SW 1271 (cell line): ENCODE measurements at regions not wholly inside any gene's neighbourhood (a gene's known extent, or its start where the extent isn't known, plus 50 kb on each side); places are given as distances from the start of the nearest gene placed in this dataset.
"Not testable (repeated sequence)": the region's sequence is repeated elsewhere in the genome, so short reads cannot be mapped to it uniquely, and the experiment has no call there.

Experiments used
- DNase-seq, 2 experiments: peaks; one replicate each; lab custom pipeline; 2025; lab: John Stamatoyannopoulos, UW

DNA sequence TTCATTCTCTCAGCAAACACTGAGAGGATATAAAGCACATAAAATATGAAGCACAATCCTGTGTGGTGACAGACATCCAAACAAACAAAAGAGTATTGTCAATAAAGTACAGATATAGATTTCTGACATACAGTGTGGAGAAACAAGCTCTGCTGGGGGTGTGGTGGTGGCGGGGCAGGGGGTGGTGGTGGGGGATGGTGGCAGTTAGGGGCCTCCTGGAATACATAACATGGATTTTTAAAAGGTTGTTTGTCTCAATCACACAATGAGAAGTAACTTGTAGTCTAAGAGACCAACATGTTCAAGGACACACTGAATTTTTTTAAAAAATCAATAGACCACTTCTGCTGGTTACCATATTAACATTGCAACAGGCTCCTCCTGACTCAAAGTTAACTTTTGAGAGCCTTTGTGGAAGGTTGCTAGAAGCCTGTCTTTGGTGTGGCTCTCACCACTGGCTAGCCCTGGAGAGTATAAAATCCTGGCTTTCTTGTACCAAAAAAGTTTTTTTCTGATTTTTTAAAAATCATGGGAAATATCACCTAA, 1197.4 kb downstream of the SUCLG1 start:
- DNase-seq, result no peak

DNA sequence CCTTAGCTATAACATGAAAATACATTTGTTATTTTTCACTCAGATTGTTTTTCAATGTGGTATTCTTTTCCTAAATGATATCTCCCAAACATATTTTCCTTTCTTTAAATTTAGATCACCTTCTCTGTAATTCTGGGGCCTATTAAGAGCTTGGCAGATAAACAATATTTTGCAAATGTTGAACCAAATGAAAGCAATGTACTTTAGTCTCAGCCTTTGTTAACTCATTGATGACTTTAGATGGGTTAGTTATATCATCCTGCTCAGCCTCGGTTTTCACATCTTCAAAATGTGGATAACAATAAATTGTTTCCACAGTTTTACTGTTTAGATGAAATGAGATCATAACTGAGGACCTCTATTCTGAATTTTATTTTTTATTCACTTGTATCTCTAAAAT, 1205.2 kb downstream of the SUCLG1 start:
- DNase-seq, result no peak

DNA sequence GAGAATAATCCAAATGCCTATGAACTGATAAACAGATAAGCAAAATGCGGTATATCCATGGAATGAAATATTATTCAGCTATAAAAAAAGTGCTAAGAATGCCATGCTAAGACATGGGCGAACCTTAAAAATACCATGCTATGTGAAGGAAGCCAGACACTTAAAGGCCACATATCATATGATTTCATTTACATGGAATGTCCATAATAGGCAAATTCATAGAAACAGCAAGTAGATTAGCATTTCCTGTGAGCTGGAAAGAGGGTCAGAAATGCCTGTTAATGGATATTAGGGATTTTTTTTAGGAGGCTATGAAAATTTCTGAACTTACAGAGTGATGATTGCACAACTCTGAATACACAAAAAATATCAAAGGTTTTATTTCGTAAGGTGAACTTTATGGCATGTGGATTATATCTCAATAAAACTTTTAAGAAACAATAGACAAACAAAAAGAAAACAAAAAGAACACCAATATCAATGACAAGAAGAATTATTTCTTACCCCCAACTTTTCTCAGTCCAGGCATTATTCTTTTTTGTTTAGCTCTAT, 1207.7 kb downstream of the SUCLG1 start:
- no peak for DNase-seq

DNA sequence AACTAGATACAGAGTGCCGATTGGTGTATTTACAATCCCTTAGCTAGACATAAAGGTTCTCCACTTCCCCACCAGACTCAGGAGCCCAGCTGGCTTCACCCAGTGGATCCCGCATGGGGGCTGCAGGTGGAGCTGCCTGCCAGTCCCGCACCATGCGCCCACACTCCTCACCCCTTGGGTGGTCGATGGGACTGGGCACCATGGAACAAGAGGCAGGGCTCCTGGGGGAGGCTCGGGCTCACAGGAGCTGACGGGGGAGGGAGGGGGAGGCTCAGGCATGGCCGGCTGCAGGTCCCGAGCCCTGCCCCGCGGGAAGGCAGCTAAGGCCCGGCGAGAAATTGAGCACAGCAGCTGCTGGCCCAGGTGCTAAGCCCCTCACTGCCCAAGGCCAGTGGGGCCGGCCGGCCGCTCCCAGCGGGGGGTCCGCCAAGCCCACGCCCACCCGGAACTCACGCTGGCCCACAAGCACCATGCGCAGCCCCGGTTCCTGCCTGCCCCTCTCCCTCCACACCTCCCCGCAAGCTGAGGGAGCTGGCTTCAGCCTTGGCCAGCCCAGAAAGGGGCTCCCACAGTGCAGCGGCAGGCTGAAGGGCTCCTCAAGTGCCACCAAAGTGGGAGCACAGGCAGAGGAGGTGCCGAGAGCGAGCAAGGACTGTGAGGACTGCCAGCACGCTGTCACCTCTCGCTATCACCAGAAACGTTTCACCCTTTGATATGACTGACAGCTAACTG, 1213.1 kb downstream of the SUCLG1 start:
- not testable (repeated sequence) for DNase-seq

DNA sequence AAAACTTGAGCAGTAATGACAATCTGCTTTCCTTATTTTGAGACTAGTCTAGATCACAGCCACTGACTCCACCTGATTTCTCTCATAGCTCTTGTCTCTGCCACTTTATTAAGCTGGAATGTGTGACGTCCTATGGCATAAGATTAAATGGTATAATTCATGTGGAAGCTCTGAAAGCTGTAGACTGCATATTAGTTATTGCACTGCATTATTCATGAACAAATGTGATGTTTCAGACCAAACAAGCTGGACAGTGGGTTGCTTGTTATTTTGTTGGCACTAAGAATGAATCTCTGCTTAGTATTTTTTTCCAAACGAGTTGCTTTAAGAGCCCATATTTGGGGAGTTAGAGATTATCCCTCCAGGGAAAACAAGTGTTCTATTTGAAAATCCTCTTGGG, 1218.5 kb downstream of the SUCLG1 start:
- no peak for DNase-seq

DNA sequence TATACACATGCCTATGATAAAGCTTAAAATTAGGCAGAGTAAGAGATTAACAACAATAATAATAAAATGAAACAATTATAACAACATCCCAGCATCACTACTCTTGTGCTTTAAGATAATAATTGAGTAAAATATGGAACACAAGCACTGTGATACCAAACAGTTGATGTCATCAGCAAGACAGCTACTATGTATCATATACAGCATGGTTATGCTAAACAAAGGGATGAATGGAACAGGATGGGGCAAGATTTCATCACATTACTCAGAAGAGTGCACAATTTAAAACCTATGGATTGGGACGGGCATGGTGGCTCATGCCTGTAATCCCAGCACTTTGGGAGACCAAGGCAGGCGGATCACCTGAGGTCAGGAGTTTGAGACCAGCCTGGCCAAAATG, 1221.0 kb downstream of the SUCLG1 start:
- DNase-seq, result no peak

DNA sequence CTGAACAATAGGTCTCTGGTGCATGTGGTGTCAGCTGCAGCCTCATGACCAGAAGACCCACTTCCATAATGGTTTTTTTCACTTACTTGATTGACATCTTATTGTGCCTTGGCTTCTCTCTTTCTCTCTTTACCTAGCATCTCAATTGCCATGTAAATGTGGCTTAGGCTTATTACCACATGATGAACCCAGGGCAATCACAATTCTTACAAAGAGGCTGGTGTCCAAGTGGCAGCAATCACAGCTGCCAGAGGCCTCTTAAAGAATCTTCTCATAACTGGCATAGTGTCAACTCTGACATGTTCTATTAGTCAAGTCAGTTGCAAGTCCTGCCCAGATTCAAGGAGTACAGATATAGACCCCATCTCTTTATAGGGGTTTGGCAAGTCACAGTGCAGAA, 1224.8 kb downstream of the SUCLG1 start:
- no peak for DNase-seq

DNA sequence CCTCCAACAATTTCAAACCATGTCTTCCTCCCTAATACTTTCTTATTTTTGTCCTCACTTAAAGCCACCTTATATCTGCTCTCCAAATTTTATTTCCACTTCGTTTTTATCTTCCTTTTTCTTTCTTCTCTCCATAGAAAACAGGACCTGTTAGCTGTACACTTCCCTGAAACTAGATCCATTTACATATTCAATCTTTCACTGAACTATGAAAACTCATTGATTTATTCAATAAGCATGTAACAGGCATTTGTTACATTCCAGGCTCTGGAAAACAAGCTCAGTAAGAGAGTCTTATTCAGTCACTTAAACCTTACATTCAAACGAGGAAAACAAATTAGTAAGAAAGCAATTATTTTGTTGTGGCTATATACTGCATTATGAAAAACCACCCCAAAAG, 1225.3 kb downstream of the SUCLG1 start:
- no peak for DNase-seq

DNA sequence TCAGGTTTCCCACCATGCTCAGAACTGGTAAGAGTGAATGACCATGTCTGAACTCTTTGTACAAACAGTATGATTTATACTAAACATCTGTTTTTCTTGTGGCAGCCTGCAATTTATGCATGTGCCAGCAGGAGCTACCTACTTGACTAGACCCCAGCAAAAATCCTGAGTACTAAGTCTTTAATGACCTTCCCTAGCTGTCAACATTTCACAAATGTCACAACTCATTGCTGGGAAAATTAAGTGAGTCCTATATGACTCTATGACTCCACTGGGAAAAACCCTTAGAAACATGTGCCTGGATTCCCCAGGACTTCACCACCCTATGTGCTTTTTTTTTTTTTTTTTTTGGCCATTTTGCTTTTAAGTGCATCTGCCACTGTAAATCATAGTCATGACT, 1225.8 kb downstream of the SUCLG1 start:
- DNase-seq, result no peak

DNA sequence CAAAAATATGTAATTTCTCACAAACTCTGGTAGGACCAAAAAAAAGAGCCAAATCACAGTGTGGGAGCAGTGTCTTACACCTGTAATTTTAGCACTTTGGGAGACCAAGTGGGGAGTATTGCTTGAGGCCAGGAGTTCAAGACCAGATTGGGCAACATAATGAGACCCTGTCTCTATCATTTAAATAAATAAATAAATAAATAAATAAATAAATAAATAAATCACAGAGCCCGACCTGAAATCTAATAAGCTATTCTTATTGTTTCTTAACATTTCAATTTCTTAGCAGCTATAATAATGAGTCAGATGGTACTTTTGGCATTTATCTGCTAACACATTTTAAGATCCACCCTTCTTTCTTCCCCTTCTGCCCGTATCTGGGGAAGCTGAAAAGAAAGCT, 1229.6 kb downstream of the SUCLG1 start:
- DNase-seq, result no peak

DNA sequence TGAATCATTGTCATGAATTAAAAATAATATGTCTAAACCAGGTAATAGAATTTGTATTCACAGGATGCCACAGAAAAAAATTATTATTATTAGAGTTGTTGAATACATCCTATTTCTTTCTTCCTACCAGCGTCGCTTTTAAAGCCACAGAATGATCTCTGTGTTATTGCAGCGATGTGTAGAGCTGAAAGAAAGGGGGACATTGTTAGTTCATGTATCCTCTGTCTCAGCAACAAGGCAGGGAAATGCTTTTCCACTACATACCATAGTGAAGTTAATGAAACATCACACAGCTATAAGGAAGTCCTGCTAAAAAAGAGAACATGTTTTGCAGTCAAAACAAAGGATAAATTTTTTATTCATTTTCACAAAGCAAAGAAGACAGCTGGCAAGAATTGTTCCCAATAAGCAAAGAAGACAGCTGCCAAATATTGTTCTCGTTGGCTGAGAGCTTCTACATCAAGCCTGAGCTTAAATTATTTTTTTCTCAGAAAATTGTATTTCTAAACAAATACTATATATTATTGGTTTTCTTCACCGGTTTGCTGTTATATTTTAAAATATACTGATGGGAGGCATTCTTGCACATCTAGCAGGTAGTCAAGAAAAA, 1234.4 kb downstream of the SUCLG1 start:
- DNase-seq, result no peak

DNA sequence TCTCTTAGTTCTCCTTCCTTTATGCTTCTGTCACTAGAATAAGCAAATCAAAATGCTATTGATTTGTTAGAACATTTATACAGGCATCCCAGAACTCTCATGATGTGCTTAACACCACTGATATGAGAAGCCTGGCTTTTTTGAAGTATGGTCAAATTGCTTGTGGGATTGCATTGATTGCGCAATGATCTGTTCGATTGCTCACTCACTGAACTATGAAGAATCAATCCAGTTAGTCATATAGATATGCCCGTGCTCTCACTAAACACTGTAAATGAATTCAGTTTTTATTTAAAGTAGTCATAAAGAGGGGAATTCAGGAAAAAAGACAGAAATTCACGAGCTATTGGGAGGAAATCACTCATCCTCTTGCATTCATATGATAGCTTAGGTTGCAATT, 1237.8 kb downstream of the SUCLG1 start:
- no peak for DNase-seq

DNA sequence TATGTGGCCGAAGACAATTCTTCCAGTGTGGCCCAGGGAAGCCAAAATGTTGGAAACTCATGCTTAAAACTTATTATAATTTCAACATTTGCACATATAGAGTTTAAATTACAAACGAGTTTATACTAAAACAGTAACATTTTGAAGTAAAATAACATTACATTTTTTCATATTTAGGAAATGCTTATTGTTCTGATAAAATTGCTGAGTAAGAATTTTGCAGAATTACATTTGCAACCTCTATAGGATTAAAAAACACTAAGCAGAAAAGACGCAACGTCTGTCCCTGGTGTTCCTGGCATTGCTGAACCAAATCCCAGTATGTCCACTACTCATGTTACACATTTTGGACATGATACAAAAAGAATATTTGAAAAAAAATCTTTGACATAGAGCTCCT, 1241.2 kb downstream of the SUCLG1 start:
- DNase-seq, result no peak

DNA sequence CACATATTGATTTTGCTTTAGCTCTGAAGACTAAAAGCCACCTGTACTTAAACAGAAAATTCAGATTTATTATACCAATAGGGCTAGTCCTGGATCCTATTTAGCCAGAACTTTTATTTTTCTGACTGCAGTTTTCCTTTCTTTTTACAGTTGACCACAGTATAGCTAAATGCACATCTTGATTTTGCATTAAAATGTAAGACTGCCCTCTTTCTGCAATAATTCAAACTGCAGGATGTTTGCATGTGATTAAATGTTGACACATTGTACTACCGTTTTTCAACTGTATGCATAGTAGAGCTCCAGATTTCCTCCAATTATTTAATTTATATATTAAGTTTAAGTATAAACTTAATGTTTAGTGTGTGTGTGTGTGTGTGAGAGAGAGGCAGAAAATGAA, 1262.9 kb downstream of the SUCLG1 start:
- peak in 1 of 2 experiments; percentile 27 for DNase-seq

DNA sequence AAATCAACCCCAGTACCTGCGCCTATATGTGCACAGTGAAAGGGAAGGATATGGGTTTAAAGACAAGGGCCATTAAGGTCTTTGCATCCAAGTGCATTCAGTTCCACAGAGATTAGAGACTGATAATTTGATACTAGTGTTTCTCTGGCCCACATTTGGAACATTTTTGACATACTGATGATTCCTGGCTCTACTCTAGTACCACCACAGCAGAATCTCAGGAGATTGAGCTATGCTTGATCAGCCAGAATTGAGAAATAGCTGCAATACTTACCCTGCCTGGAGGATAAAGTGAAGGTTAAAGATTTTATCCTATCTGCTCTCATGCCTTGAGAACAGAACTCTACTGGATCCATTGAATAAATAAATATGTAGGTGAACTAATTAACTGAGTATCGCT, 1267.8 kb downstream of the SUCLG1 start:
- no peak for DNase-seq

DNA sequence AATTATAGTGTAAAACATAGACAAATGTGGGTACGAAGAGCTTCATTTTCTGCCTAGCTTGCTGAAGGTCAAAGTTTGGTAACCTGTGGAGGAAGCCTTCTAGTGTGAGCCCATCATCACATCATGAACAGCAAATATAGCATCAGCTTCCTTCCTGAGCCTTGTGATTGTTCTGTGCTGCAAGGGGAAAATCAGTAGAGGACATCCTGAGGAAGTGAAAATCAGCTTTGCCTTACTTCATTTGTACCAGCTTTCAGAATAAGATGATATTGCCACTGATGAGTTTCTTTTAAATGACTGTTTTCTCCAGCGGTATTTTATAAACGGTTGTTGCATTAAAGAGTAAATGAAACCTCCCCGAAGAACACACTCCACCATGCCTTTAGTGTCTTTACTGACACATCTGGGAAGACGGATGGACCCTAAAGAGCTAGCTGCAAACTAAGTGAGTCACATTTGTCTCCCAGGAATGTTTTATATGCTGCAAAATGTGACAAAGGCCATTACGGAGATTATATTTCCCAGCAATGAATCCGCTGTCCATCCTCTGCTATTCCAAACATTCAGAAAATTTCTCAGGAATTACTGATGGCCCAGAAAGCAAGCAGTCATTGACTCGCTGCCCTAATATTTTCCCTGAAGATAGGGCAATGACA, 1272.8 kb downstream of the SUCLG1 start:
- DNase-seq, result peak in 1 of 2 experiments; percentile 8

DNA sequence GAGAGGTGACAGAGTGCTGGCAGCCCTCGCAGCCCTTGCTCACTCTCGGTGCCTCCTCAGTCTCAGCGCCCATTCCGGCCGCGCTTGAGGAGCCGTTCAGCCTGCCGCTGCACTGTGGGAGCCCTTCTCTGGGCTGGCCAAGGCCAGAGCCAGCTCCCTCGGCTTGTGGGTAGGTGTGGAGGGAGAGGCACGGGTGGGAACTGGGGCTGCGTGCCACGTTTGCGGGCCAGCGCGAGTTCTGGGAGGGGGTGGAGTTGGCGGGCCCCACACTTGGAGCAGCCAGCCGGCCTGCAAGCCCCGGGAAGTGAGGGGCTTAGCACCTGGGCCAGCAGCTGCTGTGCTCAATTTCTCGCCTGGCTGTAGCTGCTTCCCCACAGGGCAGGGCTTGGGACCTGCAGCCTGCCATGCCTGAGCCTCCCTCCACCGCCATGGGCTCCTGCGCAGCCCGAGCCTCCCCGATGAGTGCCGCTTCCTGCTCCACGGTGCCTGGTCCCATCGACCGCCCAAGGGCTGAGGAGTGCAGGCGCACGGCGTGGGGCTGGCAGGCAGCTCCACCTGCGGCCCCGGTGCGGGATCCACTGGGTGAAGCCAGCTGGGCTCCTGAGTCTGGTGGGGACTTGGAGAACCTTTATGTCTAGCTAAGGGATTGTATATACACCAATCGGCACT, 1278.1 kb downstream of the SUCLG1 start:
- not testable (repeated sequence) for DNase-seq

DNA sequence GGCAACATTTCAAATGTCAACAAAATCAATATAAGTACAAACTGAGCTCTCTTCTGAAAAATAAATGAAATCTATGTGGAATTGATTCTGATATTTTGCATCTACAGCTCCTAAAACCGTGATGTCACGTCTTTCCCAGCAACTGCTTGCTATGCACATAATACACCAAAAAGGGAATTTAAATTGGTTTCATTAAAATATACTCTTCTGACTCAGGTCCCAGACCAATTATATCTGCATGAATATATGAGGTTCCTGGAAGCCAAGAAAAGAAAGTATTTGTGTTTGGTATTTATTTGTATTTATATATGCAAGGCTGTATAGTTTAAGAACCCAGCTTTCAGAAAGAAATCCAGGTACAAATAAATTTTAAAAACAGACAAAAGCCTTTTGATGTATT, 1282.5 kb downstream of the SUCLG1 start:
- DNase-seq, result no peak

DNA sequence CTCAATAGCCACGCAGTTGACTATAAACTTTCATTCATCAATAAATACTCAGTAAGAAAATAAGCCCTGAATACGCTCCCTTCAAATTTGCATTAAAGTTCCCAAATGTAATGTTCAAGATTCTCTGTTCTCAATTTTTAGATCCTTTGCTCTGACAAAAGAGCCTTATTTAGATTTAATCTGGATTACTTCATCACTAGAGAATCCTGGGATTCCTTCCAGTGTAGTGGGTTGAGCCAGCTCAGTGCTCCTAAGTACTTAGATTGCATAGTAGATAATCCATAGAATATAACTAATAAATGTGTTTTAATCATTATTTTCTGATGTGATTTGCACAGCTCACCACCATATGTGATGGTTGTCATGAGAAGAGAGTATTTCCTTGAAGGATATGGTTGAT, 1286.2 kb downstream of the SUCLG1 start:
- DNase-seq, result no peak

DNA sequence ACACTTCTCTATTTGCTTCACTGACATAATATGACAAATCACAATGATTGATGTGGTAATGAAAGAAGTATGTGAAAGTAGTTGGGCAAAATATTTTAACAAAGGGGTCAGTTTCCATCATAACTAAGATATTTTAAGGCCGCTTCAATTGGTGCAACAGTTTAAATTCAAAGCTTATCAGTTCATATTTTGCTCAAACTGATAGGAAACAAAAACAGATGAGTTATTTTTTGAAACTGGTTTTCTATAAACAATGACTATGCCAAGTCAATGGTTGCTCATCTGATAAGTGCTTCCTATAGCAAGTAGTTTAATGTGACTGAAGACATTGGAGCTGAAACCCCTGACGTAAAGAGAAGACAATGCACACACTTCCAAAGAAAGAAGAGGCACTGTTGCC, 1290.7 kb downstream of the SUCLG1 start:
- DNase-seq, result no peak

DNA sequence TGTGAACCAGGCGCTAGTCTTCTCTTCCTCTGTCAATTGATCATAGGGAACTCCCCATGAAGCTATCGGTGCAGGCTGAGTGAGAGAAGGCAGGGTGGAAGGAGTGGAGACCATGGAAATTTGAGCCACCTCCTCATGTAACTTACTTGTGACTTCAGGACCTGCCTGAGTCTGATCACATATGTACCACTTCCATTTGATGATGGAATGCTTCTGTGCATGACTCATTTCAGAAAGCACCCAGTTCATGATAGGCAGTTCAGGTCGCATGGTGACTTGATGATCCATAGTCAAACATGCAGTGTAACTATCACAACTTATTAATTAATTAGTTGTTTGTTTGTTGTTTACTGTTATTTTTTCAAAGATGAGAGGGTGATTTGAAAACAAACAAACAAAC, 1296.7 kb downstream of the SUCLG1 start:
- DNase-seq, result no peak

DNA sequence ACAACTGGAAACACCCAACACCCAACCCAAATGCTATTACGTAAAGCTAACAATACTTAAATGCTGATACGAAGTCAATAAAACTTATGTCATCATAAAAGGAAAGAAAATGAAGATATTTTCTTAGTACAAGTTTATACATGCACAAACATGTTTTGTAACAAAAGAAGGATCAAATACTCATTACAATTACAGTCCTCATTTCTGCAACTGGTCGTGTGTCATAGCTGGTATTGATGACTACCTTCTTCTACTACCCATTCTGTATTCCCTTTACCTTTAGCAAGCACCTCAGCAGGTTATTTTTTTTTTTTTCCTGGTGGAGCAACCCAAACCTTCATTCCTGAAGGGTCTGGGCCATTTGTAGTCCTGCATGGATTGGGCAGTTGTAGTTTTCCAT, 1298.5 kb downstream of the SUCLG1 start:
- no peak for DNase-seq
